Lower lobe of right lung (tissue), 2 donors: ENCODE measurements at regions not wholly inside any gene's neighbourhood (a gene's known extent, or its start where the extent isn't known, plus 50 kb on each side); places are given as distances from the start of the nearest gene placed in this dataset.

Experiments used
- ATAC-seq, 2 donors: fragments of 200-7000 bp; cut with Tn5 transposase; one replicate each; pipeline ENCODE4 v1.9.1; 2020 to 2022; ENCODE audit warnings: mild to moderate bottlenecking in 2 of 2, moderate library complexity in 2 of 2
- DNase-seq: peaks from one replicate; pipeline ENCODE4 v3.0.0-alpha.2; 2020
- H3K27ac ChIP-seq: fragments of 200-600 bp; one replicate; pipeline ENCODE4 v1.8.0; 2022
- H3K27me3 ChIP-seq: fragments of 200-600 bp; one replicate; pipeline ENCODE4 v1.8.0; 2022; ENCODE audit warnings: low read depth
- H3K36me3 ChIP-seq: fragments of 200-600 bp; one replicate; pipeline ENCODE4 v1.8.0; 2022; ENCODE audit warnings: mild to moderate bottlenecking
- H3K4me1 ChIP-seq: fragments of 200-600 bp; one replicate; pipeline ENCODE4 v1.8.0; 2022
- H3K4me3 ChIP-seq: fragments of 200-600 bp; one replicate; pipeline ENCODE4 v1.8.0; 2022; ENCODE audit warnings: mild to moderate bottlenecking
- H3K9me3 ChIP-seq: fragments of 200-600 bp; one replicate; pipeline ENCODE4 v1.8.0; 2022
- intact Hi-C: fragments of 100-400 bp; cut with DNase I; formaldehyde crosslinking; loops from one replicate; pipeline ENCODE4 v1.11.0; 2022
- TF ChIP-seq, protein P1 (sequence below): fragments of 200-600 bp; IDR thresholded peaks from one replicate; pipeline ENCODE4 v1.8.0; 2022; ENCODE audit warnings: antibody characterized with exemption, mild to moderate bottlenecking
- donor health status: DM: no; HTN: yes; CAD: no; lungs with severe emphysema.

DNA sequence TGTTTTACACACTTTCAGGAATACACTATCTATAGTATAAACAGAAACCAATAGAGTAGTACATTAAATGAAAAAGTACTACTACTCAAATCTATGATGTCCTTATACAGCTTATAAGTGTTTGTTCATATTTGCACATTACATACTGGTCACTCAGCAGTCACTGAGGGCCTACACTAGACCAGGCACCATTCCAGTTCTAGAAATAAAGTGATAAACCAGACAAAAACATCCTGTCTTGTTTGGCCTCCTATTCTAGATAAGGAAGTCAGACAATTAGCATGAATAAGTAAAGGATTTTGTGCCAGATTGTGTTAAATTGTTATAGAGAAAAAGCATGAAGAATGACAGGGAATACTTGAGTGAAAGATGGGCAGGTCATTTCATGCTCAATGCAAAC, 219.0 kb downstream of the CRPPA start:
- no peaks in the 10 kb centered on the region for H3K4me1 ChIP-seq
- no peaks in the 10 kb centered on the region for H3K9me3 ChIP-seq
- ATAC-seq = no peak
- intact Hi-C loops = no loop called here
- H3K36me3 ChIP-seq = no peaks in the 10 kb centered on the region
- H3K4me3 ChIP-seq = no peak overlapping the region
- no peaks in the 10 kb centered on the region for H3K27me3 ChIP-seq
- DNase-seq = no peak
- TF ChIP-seq, protein P1, sequence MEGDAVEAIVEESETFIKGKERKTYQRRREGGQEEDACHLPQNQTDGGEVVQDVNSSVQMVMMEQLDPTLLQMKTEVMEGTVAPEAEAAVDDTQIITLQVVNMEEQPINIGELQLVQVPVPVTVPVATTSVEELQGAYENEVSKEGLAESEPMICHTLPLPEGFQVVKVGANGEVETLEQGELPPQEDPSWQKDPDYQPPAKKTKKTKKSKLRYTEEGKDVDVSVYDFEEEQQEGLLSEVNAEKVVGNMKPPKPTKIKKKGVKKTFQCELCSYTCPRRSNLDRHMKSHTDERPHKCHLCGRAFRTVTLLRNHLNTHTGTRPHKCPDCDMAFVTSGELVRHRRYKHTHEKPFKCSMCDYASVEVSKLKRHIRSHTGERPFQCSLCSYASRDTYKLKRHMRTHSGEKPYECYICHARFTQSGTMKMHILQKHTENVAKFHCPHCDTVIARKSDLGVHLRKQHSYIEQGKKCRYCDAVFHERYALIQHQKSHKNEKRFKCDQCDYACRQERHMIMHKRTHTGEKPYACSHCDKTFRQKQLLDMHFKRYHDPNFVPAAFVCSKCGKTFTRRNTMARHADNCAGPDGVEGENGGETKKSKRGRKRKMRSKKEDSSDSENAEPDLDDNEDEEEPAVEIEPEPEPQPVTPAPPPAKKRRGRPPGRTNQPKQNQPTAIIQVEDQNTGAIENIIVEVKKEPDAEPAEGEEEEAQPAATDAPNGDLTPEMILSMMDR = no peak
- no peak overlapping the region for H3K27ac ChIP-seq

GRCh38 chr7:16200591-16200990, 220.7 kb downstream of the CRPPA start:
- H3K36me3 ChIP-seq = no peaks in the 10 kb centered on the region
- H3K9me3 ChIP-seq = no peaks in the 10 kb centered on the region
- ATAC-seq (no peak), DNase-seq (no peak)
- no peak overlapping the region for H3K27ac ChIP-seq
- TF ChIP-seq, protein P1 = no peak
- H3K4me1 ChIP-seq = no peaks in the 10 kb centered on the region
- no peaks in the 10 kb centered on the region for H3K27me3 ChIP-seq
- H3K4me3 ChIP-seq = no peak overlapping the region
- intact Hi-C loops = no loop called here

DNA sequence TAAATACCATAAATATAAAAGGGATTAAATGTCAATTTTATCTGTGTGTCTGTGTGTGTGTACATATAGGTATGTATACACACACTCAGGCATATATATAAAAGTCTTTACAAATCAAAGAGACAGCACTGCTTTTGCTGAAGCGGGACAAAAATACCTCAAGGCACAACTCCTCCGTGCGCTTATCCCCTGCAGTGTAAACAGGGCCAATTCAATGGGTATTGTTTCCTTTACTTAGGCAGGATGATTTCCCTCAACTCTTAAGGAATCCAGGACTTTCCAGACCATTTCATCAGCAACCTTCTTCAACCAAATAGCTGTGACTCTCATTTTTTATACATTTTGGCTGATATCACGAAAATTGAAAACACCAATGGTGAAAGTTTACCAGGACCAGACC, 227.7 kb downstream of the CRPPA start:
- no peaks in the 10 kb centered on the region for H3K9me3 ChIP-seq
- no peak for DNase-seq
- no peak overlapping the region for H3K27ac ChIP-seq
- H3K36me3 ChIP-seq = no peaks in the 10 kb centered on the region
- ATAC-seq = no peak
- TF ChIP-seq, protein P1 = no peak
- H3K27me3 ChIP-seq = no peaks in the 10 kb centered on the region
- H3K4me1 ChIP-seq = no peaks in the 10 kb centered on the region
- intact Hi-C loops = no loop called here
- H3K4me3 ChIP-seq = no peak overlapping the region

GRCh38 chr7:16189026-16189715, 232.2 kb downstream of the CRPPA start:
- DNase-seq (no peak), ATAC-seq (no peak)
- no peak overlapping the region for H3K27ac ChIP-seq
- H3K27me3 ChIP-seq = no peaks in the 10 kb centered on the region
- H3K9me3 ChIP-seq = no peaks in the 10 kb centered on the region
- intact Hi-C loops = no loop called here
- H3K4me1 ChIP-seq = no peaks in the 10 kb centered on the region
- no peaks in the 10 kb centered on the region for H3K36me3 ChIP-seq
- TF ChIP-seq, protein P1 = no peak
- no peak overlapping the region for H3K4me3 ChIP-seq

DNA sequence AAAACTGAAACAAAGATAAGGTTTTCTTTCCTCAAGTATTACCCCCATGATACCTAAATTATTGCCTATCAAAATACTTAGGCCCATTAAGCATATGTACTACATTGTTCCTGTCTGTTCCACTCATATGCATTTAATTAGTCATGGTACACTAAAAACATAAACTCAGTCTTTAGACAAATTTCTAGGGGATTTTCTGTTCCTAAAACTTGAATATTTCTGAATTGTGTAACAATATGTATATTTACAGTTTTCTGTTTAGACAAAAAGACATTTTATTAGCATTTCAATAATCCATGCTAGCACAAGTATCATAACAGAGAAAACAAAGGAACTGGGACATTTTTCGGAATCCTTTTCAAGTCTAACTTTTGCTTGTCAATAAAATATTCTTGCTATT, 234.2 kb downstream of the CRPPA start:
- Histone ChIP-seq H3K36me3 (no peaks in the 10 kb centered on the region), H3K9me3 (no peaks in the 10 kb centered on the region), H3K27ac (no peak overlapping the region), H3K27me3 (no peaks in the 10 kb centered on the region), H3K4me1 (no peaks in the 10 kb centered on the region), H3K4me3 (no peak overlapping the region)
- ATAC-seq (no peak), DNase-seq (no peak)
- intact Hi-C loops = no loop called here
- TF ChIP-seq, protein P1 = no peak

- no peak overlapping the region for H3K27ac ChIP-seq
- ATAC-seq (no peak), DNase-seq (no peak)
- H3K36me3 ChIP-seq = no peaks in the 10 kb centered on the region
- intact Hi-C loops = no loop called here
- no peaks in the 10 kb centered on the region for H3K4me1 ChIP-seq
- TF ChIP-seq, protein P1 = no peak
- no peaks in the 10 kb centered on the region for H3K9me3 ChIP-seq
- no peak overlapping the region for H3K4me3 ChIP-seq
- H3K27me3 ChIP-seq = no peaks in the 10 kb centered on the region
Observed at GRCh38 chr7:16178585-16178984, 242.8 kb downstream of the CRPPA start.
